Breast epithelium (tissue), 3 donors: ENCODE measurements at regions not wholly inside any gene's neighbourhood (a gene's known extent, or its start where the extent isn't known, plus 50 kb on each side); places are given as distances from the start of the nearest gene placed in this dataset.

Experiments used
- CTCF ChIP-seq, 3 donors: fragments of 450-650 bp; IDR thresholded peaks; one replicate each; pipeline ENCODE4 v1.5.1; 2016 to 2017; ENCODE audit warnings: antibody characterized with exemption in 3 of 3, mild to moderate bottlenecking in 3 of 3, moderate library complexity in 3 of 3
- POLR2A ChIP-seq: fragments of 450-650 bp; IDR thresholded peaks from one replicate; pipeline ENCODE4 v1.6.1; 2016; ENCODE audit warnings: antibody characterized with exemption, mild to moderate bottlenecking, moderate library complexity
- POLR2AphosphoS5 ChIP-seq, 3 donors: sonication (generic); formaldehyde crosslinking; IDR thresholded peaks; one replicate each; pipeline ENCODE4 v1.6.1; 2017; ENCODE audit warnings: antibody characterized with exemption in 3 of 3

GRCh38 chr2:7111626-7112025, 194.4 kb downstream of the RNF144A start:
- TF ChIP-seq CTCF (IDR thresholded peaks at IDR 0.05) (no peak), POLR2A (no peak), POLR2AphosphoS5 (IDR thresholded peaks at IDR 0.05) (no peak)
